ENCODE measurements at regions not wholly inside any gene's neighbourhood (a gene's known extent, or its start where the extent isn't known, plus 50 kb on each side); places are given as distances from the start of the nearest gene placed in this dataset.

DNA sequence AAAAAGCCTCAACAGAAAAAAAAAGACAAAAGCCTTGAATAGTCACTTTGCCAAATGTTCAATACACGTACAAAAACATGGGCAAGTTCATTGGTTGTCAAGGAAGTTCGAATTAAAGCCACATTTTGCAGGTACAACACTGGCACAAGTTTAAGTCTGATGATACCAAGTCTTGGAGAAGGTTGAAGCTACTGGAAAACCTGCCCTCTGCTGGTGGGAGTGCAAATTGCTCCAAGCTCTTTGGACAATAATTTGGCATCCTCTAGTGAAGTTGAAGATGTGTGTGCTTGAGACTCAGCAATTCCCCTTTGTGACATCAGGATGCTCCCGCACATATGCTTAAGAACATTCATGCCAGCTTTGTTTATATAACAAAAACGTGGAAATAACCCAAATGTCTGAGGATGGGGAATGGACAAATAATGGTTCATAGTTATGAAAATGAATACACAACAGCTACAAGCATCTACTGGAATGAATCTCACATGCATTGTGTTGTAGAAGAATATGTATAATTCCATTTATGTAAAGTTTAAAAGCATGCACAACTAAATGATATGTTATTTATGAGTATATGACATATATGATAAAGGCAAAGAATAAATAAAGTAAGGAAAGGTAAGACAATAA, 120.0 kb upstream of the PLPP4 start:
- no CpG with 5 or more reads among the region's 4 CpGs for WGBS (ENCODE audit: extremely low coverage, insufficient read length, low lambda C conversion rate)
- Mint-ChIP-seq H3K4me3 (no peak overlapping the region), H3K9me3 (peaks cover 0 to 3% of the 10 kb centered on the region in 2 experiments; a peak in 2 of 5 replicates), H3K36me3 (ENCODE audit: insufficient read depth in 1 of 3, low read depth in 3 of 3) (peaks cover 0 to 4% (median 0%) of the 10 kb centered on the region in 3 experiments; a peak in 2 of 7 replicates), H3K27ac (no peak overlapping the region), H3K4me1 (peaks cover 4 to 6% of the 10 kb centered on the region in 2 experiments), H3K27me3 (ENCODE audit: low read depth) (no peaks in the 10 kb centered on the region)
- peak; percentile 67 for DNase-seq
- Histone ChIP-seq H3K4me2 (ENCODE audit: insufficient read depth, insufficient read length, low read length) (no peak overlapping the region), H2AK5ac (ENCODE audit: insufficient read length, low read length) (no peak overlapping the region), H4K20me1 (ENCODE audit: control insufficient read depth, insufficient read depth, insufficient read length) (no peaks in the 10 kb centered on the region), H3K9ac (ENCODE audit: extremely low read depth, insufficient read length, low read length) (no peak overlapping the region), H3K23me2 (ENCODE audit: insufficient read length, low read depth, low read length, poor library complexity, severe bottlenecking) (no peaks in the 10 kb centered on the region), H4K5ac (ENCODE audit: insufficient read length, low read depth, low read length) (no peak overlapping the region), H3K27me3 (ENCODE audit: insufficient read depth, low read length) (no peaks in the 10 kb centered on the region), H3K9me3 (ENCODE audit: control insufficient read depth, low read depth, low read length) (no peaks in the 10 kb centered on the region), H2BK5ac (ENCODE audit: insufficient read length, low read length) (no peak overlapping the region), H3T11ph (ENCODE audit: low read length) (no peak overlapping the region), H2BK12ac (ENCODE audit: insufficient read length, low read depth, low read length) (no peak overlapping the region), H3K56ac (ENCODE audit: insufficient read length, low read depth, low read length) (no peak overlapping the region), H3K14ac (ENCODE audit: insufficient read depth, low read length) (no peak overlapping the region), H3K4ac (ENCODE audit: low read depth, low read length) (no peak overlapping the region), H3K18ac (ENCODE audit: insufficient read length, low read depth, low read length) (no peak overlapping the region), H3K79me1 (ENCODE audit: insufficient read depth, low read depth, low read length, poor library complexity, severe bottlenecking) (no peaks in the 10 kb centered on the region), H2AFZ (ENCODE audit: low read length) (no peak overlapping the region), H3K27ac (ENCODE audit: insufficient read length, low read depth, low read length) (no peak overlapping the region), H2BK20ac (ENCODE audit: low read depth, low read length, poor library complexity, severe bottlenecking) (no peak overlapping the region), H4K8ac (replicated peaks; ENCODE audit: insufficient read length, low read depth, low read length) (no peak overlapping the region), H2BK120ac (ENCODE audit: low read depth, low read length, poor library complexity, severe bottlenecking) (no peak overlapping the region), H2BK15ac (ENCODE audit: low read depth, low read length) (no peak overlapping the region), H4K91ac (ENCODE audit: insufficient read length, low read depth, low read length) (no peak overlapping the region), H3K23ac (ENCODE audit: insufficient read length, low read depth, low read length) (no peak overlapping the region), H3K4me1 (ENCODE audit: insufficient read depth, low read length) (no peaks in the 10 kb centered on the region), H3K79me2 (ENCODE audit: insufficient read depth, low read length) (no peaks in the 10 kb centered on the region)
- TF ChIP-seq, protein P1, sequence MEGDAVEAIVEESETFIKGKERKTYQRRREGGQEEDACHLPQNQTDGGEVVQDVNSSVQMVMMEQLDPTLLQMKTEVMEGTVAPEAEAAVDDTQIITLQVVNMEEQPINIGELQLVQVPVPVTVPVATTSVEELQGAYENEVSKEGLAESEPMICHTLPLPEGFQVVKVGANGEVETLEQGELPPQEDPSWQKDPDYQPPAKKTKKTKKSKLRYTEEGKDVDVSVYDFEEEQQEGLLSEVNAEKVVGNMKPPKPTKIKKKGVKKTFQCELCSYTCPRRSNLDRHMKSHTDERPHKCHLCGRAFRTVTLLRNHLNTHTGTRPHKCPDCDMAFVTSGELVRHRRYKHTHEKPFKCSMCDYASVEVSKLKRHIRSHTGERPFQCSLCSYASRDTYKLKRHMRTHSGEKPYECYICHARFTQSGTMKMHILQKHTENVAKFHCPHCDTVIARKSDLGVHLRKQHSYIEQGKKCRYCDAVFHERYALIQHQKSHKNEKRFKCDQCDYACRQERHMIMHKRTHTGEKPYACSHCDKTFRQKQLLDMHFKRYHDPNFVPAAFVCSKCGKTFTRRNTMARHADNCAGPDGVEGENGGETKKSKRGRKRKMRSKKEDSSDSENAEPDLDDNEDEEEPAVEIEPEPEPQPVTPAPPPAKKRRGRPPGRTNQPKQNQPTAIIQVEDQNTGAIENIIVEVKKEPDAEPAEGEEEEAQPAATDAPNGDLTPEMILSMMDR (conservative IDR thresholded peaks at IDR 0.05), result peak; percentile 89

Measured in H9 (cell line).